PFSK-1 (cell line): ENCODE measurements at regions not wholly inside any gene's neighbourhood (a gene's known extent, or its start where the extent isn't known, plus 50 kb on each side); places are given as distances from the start of the nearest gene placed in this dataset.

ENCODE experiments used
- FOXP2 ChIP-seq: optimal IDR thresholded peaks from 2 replicates; pipeline ENCODE3; 2011; ENCODE audit warnings: borderline replicate concordance, control low read depth, inconsistent platforms; ENCODE audit not compliant: insufficient read depth; ENCODE audit errors: extremely low read length, extremely low read depth
- POLR2AphosphoS5 ChIP-seq: IDR thresholded peaks from 2 replicates; pipeline ENCODE4 v1.6.1; 2012; ENCODE audit warnings: low read depth, mild to moderate bottlenecking, control low read depth, low read length, moderate library complexity
- SIN3A ChIP-seq: IDR thresholded peaks from 2 replicates; pipeline ENCODE4 v1.6.1; 2012; ENCODE audit warnings: mild to moderate bottlenecking, low read length, moderate library complexity, borderline replicate concordance; ENCODE audit not compliant: insufficient read depth
- TAF1 ChIP-seq: IDR thresholded peaks from 2 replicates; pipeline ENCODE4 v1.6.1; 2012; ENCODE audit warnings: low read length, control low read depth, borderline replicate concordance; ENCODE audit not compliant: insufficient read depth
- TF ChIP-seq, protein P1 (sequence below), 2 experiments: IDR thresholded peaks; 2 replicates each; pipeline versions ENCODE4 v1.6.1 to v1.8.0; 2011 to 2012; ENCODE audit warnings: low read depth in 2 of 2, low read length in 2 of 2, control low read depth in 1 of 2, inconsistent platforms in 1 of 2, mild to moderate bottlenecking in 1 of 2, moderate library complexity in 1 of 2; ENCODE audit not compliant: insufficient read depth in 1 of 2

- TF ChIP-seq TAF1 (no peak), POLR2AphosphoS5 (no peak)
These were observed 248.6 kb downstream of the GPAM start for GRCh38 chr10:111934931-111935330.

DNA sequence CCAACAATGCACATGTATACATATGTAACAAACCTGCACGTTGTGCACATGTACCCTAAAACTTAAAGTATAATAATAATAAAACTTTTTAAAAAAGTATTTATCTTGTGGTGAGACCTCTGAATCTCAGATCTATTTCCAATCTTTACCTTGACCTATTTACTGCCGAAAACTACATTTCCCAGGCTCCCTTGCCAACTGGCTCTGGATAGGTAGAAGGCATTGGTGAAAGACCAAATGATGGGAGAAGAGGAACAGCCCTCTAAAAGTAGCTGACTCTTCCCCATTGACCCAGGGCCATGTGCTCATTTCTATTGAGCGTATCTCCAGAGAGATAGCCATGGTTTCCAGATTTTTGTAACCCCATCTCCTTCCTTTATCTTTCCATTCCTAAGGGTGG, 247.4 kb downstream of the GPAM start:
- no peak for TF ChIP-seq POLR2AphosphoS5
- TF ChIP-seq, protein P1, sequence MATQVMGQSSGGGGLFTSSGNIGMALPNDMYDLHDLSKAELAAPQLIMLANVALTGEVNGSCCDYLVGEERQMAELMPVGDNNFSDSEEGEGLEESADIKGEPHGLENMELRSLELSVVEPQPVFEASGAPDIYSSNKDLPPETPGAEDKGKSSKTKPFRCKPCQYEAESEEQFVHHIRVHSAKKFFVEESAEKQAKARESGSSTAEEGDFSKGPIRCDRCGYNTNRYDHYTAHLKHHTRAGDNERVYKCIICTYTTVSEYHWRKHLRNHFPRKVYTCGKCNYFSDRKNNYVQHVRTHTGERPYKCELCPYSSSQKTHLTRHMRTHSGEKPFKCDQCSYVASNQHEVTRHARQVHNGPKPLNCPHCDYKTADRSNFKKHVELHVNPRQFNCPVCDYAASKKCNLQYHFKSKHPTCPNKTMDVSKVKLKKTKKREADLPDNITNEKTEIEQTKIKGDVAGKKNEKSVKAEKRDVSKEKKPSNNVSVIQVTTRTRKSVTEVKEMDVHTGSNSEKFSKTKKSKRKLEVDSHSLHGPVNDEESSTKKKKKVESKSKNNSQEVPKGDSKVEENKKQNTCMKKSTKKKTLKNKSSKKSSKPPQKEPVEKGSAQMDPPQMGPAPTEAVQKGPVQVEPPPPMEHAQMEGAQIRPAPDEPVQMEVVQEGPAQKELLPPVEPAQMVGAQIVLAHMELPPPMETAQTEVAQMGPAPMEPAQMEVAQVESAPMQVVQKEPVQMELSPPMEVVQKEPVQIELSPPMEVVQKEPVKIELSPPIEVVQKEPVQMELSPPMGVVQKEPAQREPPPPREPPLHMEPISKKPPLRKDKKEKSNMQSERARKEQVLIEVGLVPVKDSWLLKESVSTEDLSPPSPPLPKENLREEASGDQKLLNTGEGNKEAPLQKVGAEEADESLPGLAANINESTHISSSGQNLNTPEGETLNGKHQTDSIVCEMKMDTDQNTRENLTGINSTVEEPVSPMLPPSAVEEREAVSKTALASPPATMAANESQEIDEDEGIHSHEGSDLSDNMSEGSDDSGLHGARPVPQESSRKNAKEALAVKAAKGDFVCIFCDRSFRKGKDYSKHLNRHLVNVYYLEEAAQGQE (IDR thresholded peaks at IDR 0.05; ENCODE audit: insufficient read depth in 1 of 2, low read depth in 2 of 2, low read length in 2 of 2) = no peak
- TF ChIP-seq TAF1 = no peak
- TF ChIP-seq SIN3A = no peak
- TF ChIP-seq FOXP2 = no peak

GRCh38 chr10:111944331-111944730, 239.2 kb downstream of the GPAM start:
- no peak for TF ChIP-seq TAF1
- TF ChIP-seq, protein P1 (IDR thresholded peaks at IDR 0.05; ENCODE audit: insufficient read depth in 1 of 2, low read depth in 2 of 2, low read length in 2 of 2) = no peak

DNA sequence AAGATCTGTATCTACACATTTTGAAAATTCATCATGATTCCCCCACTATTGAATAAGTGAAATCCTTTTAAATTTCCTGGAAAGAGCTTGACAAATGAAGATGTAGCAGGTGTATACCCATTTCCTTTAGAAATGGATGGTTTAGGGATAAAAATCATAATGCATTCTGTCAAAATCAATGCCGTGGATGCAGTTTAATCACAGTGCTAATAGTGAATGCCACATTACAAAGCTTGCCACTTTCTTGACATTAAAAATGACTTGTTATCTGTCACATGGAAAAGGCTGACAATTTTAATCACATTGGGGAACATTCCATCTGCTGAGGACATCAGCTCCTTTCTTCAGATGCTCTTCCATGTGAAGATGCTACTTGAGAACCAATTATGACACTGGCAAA, 229.6 kb downstream of the GPAM start:
- TF ChIP-seq TAF1 (no peak), FOXP2 (no peak), SIN3A (no peak), POLR2AphosphoS5 (no peak)
- TF ChIP-seq, protein P1 (IDR thresholded peaks at IDR 0.05; ENCODE audit: insufficient read depth in 1 of 2, low read depth in 2 of 2, low read length in 2 of 2) = no peak

- TF ChIP-seq, protein P1 (IDR thresholded peaks at IDR 0.05; ENCODE audit: insufficient read depth in 1 of 2, low read depth in 2 of 2, low read length in 2 of 2) = no peak
- TF ChIP-seq SIN3A (no peak), FOXP2 (no peak), TAF1 (no peak), POLR2AphosphoS5 (no peak)
These were observed 229.2 kb downstream of the GPAM start for GRCh38 chr10:111954386-111954785.

- no peak for TF ChIP-seq TAF1
- no peak for TF ChIP-seq FOXP2
- no peak for TF ChIP-seq POLR2AphosphoS5
- TF ChIP-seq, protein P1 (IDR thresholded peaks at IDR 0.05; ENCODE audit: insufficient read depth in 1 of 2, low read depth in 2 of 2, low read length in 2 of 2) = no peak
- TF ChIP-seq SIN3A = no peak
These were observed 226.7 kb downstream of the GPAM start for GRCh38 chr10:111956841-111957240.
